ENCODE measurements at regions not wholly inside any gene's neighbourhood (a gene's known extent, or its start where the extent isn't known, plus 50 kb on each side); places are given as distances from the start of the nearest gene placed in this dataset.

DNA sequence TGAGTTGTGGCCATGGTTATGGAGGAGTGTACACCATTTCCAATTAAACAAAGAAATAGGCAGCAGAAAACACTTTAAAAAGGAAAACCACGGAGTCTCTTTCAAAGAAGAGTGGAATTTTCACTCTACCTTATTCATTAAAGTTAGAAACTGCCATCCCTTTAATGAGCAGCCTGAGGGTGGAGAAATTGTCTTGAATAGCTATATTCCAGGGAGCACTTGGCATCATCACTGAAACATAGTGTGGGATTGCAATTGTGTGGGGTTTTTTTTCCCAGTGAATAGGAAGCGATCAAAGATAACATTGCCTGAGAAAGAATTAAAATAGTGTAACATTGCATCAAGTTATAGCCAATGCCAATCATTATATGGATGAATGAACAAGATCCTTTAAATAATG is 191.6 kb downstream of the TEX36 start:
- Histone ChIP-seq H3K9me3 (ENCODE audit: low read depth, low read length) (no peaks in the 10 kb centered on the region), H3K36me3 (ENCODE audit: insufficient read depth, low read length) (no peaks in the 10 kb centered on the region), H3K27ac (no peak overlapping the region), H3K4me3 (no peak overlapping the region), H3K9ac (ENCODE audit: insufficient read length) (no peak overlapping the region)
- no peak for DNase-seq (ENCODE audit: low read depth, low spot score)
- TF ChIP-seq FOXP2 (optimal IDR thresholded peaks at IDR 0.05; ENCODE audit: control extremely low read depth, extremely low read length, insufficient read depth) (no peak), EZH2 (IDR thresholded peaks at IDR 0.05) (no peak), POLR2AphosphoS5 (IDR thresholded peaks at IDR 0.05; ENCODE audit: borderline replicate concordance, low read depth, low read length) (no peak)

DNA sequence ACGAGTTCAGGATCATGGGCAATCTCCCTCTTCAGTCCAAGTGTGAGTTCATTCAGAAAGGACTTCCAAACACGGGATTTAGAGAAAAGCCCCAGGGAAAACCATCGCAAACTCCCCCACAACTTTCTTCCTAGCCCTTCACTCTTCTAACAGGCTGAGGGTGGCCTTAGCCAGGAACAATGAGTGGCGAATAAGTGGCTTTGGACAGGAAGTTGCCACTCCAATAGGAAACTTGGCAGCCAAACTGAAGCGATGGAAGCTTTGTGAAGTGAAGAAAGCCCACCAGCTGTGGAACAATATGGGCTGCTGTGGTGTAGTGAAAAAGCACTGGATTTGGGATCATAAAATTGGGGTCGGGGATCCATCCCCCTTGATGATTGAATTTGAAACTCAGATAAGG is 193.2 kb downstream of the TEX36 start:
- TF ChIP-seq EZH2 (IDR thresholded peaks at IDR 0.05) = no peak
- no peak for TF ChIP-seq FOXP2 (optimal IDR thresholded peaks at IDR 0.05; ENCODE audit: control extremely low read depth, extremely low read length, insufficient read depth)
- TF ChIP-seq POLR2AphosphoS5 (IDR thresholded peaks at IDR 0.05; ENCODE audit: borderline replicate concordance, low read depth, low read length) = no peak
- Histone ChIP-seq H3K9ac (ENCODE audit: insufficient read length) (no peak overlapping the region), H3K36me3 (ENCODE audit: insufficient read depth, low read length) (no peaks in the 10 kb centered on the region), H3K4me3 (no peak overlapping the region), H3K9me3 (ENCODE audit: low read depth, low read length) (no peaks in the 10 kb centered on the region), H3K27ac (no peak overlapping the region)
- no peak for DNase-seq (ENCODE audit: low read depth, low spot score)

DNA sequence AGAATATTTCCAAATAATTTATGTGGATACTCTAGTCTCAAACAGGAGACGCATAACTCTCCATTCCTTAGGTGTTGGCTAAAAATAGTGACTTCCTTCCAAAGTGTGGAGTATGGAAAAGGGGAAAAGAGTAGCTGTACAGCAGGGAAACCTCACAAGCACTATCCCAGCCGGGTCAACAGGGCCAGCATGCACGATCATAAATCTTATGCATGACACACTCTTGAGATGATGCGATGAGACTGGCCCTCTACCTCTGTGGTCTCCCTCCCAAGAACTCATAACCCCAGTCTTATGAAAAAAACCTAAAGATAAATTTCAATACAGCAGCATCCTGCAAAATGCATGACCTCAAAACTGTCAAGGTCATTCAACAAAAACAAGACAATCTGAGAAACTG is 197.3 kb downstream of the TEX36 start:
- Histone ChIP-seq H3K36me3 (ENCODE audit: insufficient read depth, low read length) (no peaks in the 10 kb centered on the region), H3K9ac (ENCODE audit: insufficient read length) (no peak overlapping the region), H3K9me3 (ENCODE audit: low read depth, low read length) (no peaks in the 10 kb centered on the region), H3K27ac (no peak overlapping the region), H3K4me3 (no peak overlapping the region)
- TF ChIP-seq EZH2 (IDR thresholded peaks at IDR 0.05) = no peak
- no peak for TF ChIP-seq FOXP2 (optimal IDR thresholded peaks at IDR 0.05; ENCODE audit: control extremely low read depth, extremely low read length, insufficient read depth)
- TF ChIP-seq POLR2AphosphoS5 (IDR thresholded peaks at IDR 0.05; ENCODE audit: borderline replicate concordance, low read depth, low read length) = no peak
- DNase-seq (ENCODE audit: low read depth, low spot score) = no peak

DNA sequence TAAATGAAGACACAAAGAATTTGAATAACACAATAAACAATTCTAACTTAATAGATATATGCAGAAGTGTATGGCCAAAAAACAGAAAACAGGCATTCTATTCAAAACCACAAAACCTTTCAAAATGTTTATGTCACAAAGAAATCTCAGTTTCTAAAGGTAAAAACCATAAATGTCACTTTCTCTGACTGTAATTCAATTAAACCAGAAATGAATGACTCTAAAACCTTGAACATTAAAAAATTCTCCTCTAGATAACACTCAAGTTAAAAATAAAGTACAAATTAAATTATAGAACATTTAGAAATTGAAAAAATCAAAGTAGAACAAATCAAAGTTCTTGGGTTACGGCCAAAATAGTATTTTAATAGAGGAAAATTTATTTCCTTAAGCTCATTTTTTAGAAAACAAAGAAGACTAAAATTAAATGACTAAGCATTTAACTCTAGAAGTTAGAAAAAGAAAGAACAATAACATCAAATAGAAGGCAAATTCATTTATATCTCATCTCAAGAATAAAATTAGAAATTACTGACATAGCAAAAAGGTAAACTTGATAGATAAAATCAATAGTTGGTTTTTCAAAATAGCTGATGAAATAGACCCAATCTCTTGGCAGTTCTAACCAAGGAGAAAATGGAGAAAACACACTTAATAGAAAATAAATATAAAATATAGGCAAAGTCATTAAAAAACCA is 198.8 kb downstream of the TEX36 start:
- Histone ChIP-seq H3K9ac (ENCODE audit: insufficient read length) (no peak overlapping the region), H3K9me3 (ENCODE audit: low read depth, low read length) (no peaks in the 10 kb centered on the region), H3K36me3 (ENCODE audit: insufficient read depth, low read length) (no peaks in the 10 kb centered on the region), H3K27ac (no peak overlapping the region), H3K4me3 (no peak overlapping the region)
- TF ChIP-seq FOXP2 (optimal IDR thresholded peaks at IDR 0.05; ENCODE audit: control extremely low read depth, extremely low read length, insufficient read depth) (no peak), POLR2AphosphoS5 (IDR thresholded peaks at IDR 0.05; ENCODE audit: borderline replicate concordance, low read depth, low read length) (no peak), EZH2 (IDR thresholded peaks at IDR 0.05) (no peak)
- DNase-seq (ENCODE audit: low read depth, low spot score) = no peak

DNA sequence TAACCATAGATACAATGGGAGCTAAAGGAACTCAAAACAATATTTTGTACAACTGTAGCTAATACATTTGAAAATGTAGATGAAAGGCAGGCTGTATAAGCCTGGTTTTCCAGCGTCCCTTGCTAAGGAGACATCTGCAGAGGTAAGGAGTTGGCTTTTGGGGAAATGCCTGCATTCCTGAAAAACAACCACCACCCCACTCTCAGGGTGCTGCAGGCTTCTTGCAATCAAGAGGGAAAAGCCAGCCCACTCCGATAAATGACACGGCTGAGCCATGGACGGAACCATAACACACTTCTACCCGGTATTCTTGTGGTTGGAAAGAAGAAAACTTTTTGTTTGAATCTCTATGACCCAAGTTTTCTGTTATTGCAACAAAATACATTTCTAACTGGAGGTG is 200.3 kb downstream of the TEX36 start:
- no peak overlapping the region for H3K27ac ChIP-seq
- no peaks in the 10 kb centered on the region for H3K9me3 ChIP-seq (ENCODE audit: low read depth, low read length)
- DNase-seq (ENCODE audit: low read depth, low spot score) = no peak
- no peak overlapping the region for H3K9ac ChIP-seq (ENCODE audit: insufficient read length)
- no peak for TF ChIP-seq EZH2 (IDR thresholded peaks at IDR 0.05)
- TF ChIP-seq POLR2AphosphoS5 (IDR thresholded peaks at IDR 0.05; ENCODE audit: borderline replicate concordance, low read depth, low read length) = no peak
- no peak for TF ChIP-seq FOXP2 (optimal IDR thresholded peaks at IDR 0.05; ENCODE audit: control extremely low read depth, extremely low read length, insufficient read depth)
- H3K4me3 ChIP-seq = no peak overlapping the region
- H3K36me3 ChIP-seq (ENCODE audit: insufficient read depth, low read length) = no peaks in the 10 kb centered on the region

DNA sequence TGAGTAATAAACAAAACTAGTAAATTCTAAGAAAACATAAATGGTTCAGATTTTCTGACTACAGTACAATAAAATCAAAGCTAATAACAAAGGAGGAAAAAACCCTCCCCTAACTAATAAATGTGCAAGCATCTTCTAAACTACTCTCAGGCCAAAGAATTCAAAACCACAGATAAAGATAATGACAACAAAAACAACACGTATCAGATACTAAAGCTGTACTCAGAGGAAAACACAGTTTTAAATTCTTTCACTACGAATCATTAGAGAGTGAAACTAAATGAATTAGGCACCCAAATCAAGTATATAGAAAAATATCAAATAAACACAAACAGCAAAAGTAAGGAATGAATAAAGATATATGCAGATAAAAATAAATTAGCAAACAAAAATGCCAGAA is 200.9 kb downstream of the TEX36 start:
- no peak overlapping the region for H3K9ac ChIP-seq (ENCODE audit: insufficient read length)
- H3K27ac ChIP-seq = no peak overlapping the region
- no peak overlapping the region for H3K4me3 ChIP-seq
- no peaks in the 10 kb centered on the region for H3K36me3 ChIP-seq (ENCODE audit: insufficient read depth, low read length)
- no peaks in the 10 kb centered on the region for H3K9me3 ChIP-seq (ENCODE audit: low read depth, low read length)
- DNase-seq (ENCODE audit: low read depth, low spot score) = no peak
- TF ChIP-seq EZH2 (IDR thresholded peaks at IDR 0.05) = no peak
- TF ChIP-seq POLR2AphosphoS5 (IDR thresholded peaks at IDR 0.05; ENCODE audit: borderline replicate concordance, low read depth, low read length) = no peak
- no peak for TF ChIP-seq FOXP2 (optimal IDR thresholded peaks at IDR 0.05; ENCODE audit: control extremely low read depth, extremely low read length, insufficient read depth)

DNA sequence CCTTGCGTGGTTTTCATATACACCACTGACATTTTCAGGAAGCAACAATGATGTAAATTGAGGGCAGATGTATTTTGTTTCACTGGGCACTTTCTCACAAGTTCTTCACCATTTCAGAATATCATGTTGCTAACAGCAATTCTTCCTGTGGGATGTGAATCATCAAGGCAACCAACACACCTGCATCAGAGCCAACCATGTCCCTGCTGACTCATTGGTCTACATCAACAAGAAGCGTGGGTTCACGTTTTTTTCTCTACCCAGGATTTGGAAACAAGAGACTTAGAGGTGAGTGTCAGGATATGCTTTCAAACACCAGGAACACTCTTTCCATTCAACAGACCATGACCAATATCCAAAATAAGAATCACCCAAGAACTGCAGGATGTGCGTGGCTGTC is 203.9 kb downstream of the TEX36 start:
- Histone ChIP-seq H3K4me3 (no peak overlapping the region), H3K9me3 (ENCODE audit: low read depth, low read length) (no peaks in the 10 kb centered on the region), H3K36me3 (ENCODE audit: insufficient read depth, low read length) (no peaks in the 10 kb centered on the region), H3K9ac (ENCODE audit: insufficient read length) (no peak overlapping the region), H3K27ac (no peak overlapping the region)
- TF ChIP-seq FOXP2 (optimal IDR thresholded peaks at IDR 0.05; ENCODE audit: control extremely low read depth, extremely low read length, insufficient read depth) = no peak
- TF ChIP-seq EZH2 (IDR thresholded peaks at IDR 0.05) = no peak
- no peak for TF ChIP-seq POLR2AphosphoS5 (IDR thresholded peaks at IDR 0.05; ENCODE audit: borderline replicate concordance, low read depth, low read length)
- no peak for DNase-seq (ENCODE audit: low read depth, low spot score)

DNA sequence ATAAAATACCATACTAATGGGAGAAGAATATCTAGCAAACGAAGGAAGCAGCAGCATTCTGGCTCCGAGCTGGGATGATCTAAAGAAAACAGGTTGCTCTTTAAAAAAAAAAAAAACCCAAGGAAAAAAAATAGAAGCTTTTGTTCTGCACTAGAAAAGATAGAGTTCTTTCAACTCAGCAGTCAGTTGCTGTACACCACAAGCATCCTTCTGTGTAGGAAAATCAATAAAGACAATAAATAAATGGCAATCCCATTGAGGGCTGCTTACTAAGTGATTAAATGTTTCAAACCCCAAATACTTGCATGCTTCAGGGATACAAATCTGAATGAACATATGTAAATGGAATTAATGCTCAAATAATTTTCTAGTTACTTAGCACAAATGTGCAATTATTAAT is 207.1 kb downstream of the TEX36 start:
- TF ChIP-seq FOXP2 (optimal IDR thresholded peaks at IDR 0.05; ENCODE audit: control extremely low read depth, extremely low read length, insufficient read depth) (no peak), POLR2AphosphoS5 (IDR thresholded peaks at IDR 0.05; ENCODE audit: borderline replicate concordance, low read depth, low read length) (no peak), EZH2 (IDR thresholded peaks at IDR 0.05) (no peak)
- no peaks in the 10 kb centered on the region for H3K36me3 ChIP-seq (ENCODE audit: insufficient read depth, low read length)
- no peak for DNase-seq (ENCODE audit: low read depth, low spot score)
- H3K4me3 ChIP-seq = no peak overlapping the region
- H3K9ac ChIP-seq (ENCODE audit: insufficient read length) = no peak overlapping the region
- no peak overlapping the region for H3K27ac ChIP-seq
- H3K9me3 ChIP-seq (ENCODE audit: low read depth, low read length) = no peaks in the 10 kb centered on the region

Measured in SK-N-MC (cell line).